ENCODE measurements at regions not wholly inside any gene's neighbourhood (a gene's known extent, or its start where the extent isn't known, plus 50 kb on each side); places are given as distances from the start of the nearest gene placed in this dataset.

DNA sequence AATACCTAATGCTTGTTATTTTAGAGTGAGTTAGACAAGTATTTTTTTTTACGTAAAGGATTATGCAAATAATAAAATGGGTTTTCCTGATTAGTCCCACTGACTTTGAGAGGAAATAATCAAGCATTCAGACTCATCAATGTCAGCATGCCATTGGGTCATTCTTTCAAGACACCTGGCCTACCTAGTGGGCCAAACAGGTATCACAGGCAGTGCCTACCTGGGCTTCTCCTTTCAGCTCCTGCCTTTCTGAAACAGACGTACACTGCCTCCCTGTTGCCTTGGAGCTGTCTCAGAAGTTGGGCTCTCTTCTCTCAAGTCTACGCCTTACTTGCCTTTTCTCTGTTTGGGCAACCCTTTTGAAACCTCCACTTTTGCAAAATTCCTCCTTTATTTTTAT, 545.6 kb downstream of the SNAPC1 start:
- Histone ChIP-seq H3K9me1 (ENCODE audit: control insufficient read depth, extremely low read depth, insufficient read depth, low read length) (no peaks in the 10 kb centered on the region), H3K27ac (ENCODE audit: control insufficient read depth, insufficient read depth, low read length) (no peak overlapping the region), H3K4me3 (ENCODE audit: control insufficient read depth in 2 of 3, extremely low read depth in 1 of 3, insufficient read depth in 2 of 3, low read depth in 1 of 3, low read length in 3 of 3) (no peak overlapping the region), H3K4me1 (ENCODE audit: control insufficient read depth, extremely low read depth, insufficient read depth, low read length) (no peaks in the 10 kb centered on the region), H4K20me1 (ENCODE audit: control insufficient read depth, extremely low read depth, insufficient read depth, low read length) (no peaks in the 10 kb centered on the region), H3K9me3 (ENCODE audit: control insufficient read depth, low read depth, low read length) (no peaks in the 10 kb centered on the region), H2AFZ (ENCODE audit: control insufficient read depth, low read length) (no peak overlapping the region), H3K36me3 (ENCODE audit: control insufficient read depth in 2 of 2, extremely low read depth in 1 of 2, insufficient read depth in 2 of 2, low read length in 2 of 2) (no peaks in the 10 kb centered on the region), H3K79me2 (ENCODE audit: control insufficient read depth, insufficient read depth, low read length) (no peaks in the 10 kb centered on the region), H3K4me2 (ENCODE audit: control insufficient read depth, extremely low read depth, insufficient read depth, low read depth, low read length) (no peak overlapping the region), H3K9ac (ENCODE audit: control insufficient read depth, extremely low read depth, insufficient read depth, low read length) (no peak overlapping the region), H3K27me3 (ENCODE audit: control insufficient read depth, extremely low read depth, insufficient read depth, low read length) (no peaks in the 10 kb centered on the region)
- DNase-seq (ENCODE audit: low read depth, low spot score) (no peak), FAIRE-seq (no peak)
- TF ChIP-seq EZH2 (IDR thresholded peaks at IDR 0.05; ENCODE audit: low read length) = no peak
- TF ChIP-seq, protein P1, sequence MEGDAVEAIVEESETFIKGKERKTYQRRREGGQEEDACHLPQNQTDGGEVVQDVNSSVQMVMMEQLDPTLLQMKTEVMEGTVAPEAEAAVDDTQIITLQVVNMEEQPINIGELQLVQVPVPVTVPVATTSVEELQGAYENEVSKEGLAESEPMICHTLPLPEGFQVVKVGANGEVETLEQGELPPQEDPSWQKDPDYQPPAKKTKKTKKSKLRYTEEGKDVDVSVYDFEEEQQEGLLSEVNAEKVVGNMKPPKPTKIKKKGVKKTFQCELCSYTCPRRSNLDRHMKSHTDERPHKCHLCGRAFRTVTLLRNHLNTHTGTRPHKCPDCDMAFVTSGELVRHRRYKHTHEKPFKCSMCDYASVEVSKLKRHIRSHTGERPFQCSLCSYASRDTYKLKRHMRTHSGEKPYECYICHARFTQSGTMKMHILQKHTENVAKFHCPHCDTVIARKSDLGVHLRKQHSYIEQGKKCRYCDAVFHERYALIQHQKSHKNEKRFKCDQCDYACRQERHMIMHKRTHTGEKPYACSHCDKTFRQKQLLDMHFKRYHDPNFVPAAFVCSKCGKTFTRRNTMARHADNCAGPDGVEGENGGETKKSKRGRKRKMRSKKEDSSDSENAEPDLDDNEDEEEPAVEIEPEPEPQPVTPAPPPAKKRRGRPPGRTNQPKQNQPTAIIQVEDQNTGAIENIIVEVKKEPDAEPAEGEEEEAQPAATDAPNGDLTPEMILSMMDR (optimal IDR thresholded peaks at IDR 0.05 in 1 of 3, IDR thresholded peaks at IDR 0.05 in 1 of 3, conservative IDR thresholded peaks at IDR 0.05 in 1 of 3; ENCODE audit: extremely low read depth in 1 of 3, insufficient read depth in 2 of 3, low read length in 3 of 3) = no peak
- dilution Hi-C loops (cut with MboI; ENCODE audit: extremely low pct_ligation_motif_present, low sequenced_read_pairs) = no loop called here

DNA sequence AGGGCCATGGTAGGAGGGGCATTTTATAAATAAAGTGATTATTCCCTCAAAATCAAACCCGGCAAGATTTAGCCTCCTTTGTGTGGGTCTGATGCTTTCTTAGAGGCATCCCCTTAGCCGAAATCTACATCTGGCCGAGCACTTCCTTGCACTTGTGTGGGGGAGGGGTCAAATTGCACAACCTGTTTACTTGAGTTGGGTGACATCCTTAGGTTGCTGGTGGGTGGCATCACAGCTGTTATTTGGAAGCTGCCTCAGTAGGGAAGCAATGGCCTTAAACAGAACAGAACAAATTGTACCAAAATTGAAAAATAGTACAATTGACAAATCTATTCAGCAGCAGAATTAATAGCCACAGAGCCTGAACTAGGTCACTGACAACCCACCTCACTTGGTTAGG, 546.1 kb downstream of the SNAPC1 start:
- Histone ChIP-seq H3K9me3 (ENCODE audit: control insufficient read depth, low read depth, low read length) (no peaks in the 10 kb centered on the region), H3K9me1 (ENCODE audit: control insufficient read depth, extremely low read depth, insufficient read depth, low read length) (no peaks in the 10 kb centered on the region), H2AFZ (ENCODE audit: control insufficient read depth, low read length) (no peak overlapping the region), H3K4me2 (ENCODE audit: control insufficient read depth, extremely low read depth, insufficient read depth, low read depth, low read length) (no peak overlapping the region), H3K4me3 (ENCODE audit: control insufficient read depth in 2 of 3, extremely low read depth in 1 of 3, insufficient read depth in 2 of 3, low read depth in 1 of 3, low read length in 3 of 3) (no peak overlapping the region), H3K27ac (ENCODE audit: control insufficient read depth, insufficient read depth, low read length) (no peak overlapping the region), H3K4me1 (ENCODE audit: control insufficient read depth, extremely low read depth, insufficient read depth, low read length) (no peaks in the 10 kb centered on the region), H3K36me3 (ENCODE audit: control insufficient read depth in 2 of 2, extremely low read depth in 1 of 2, insufficient read depth in 2 of 2, low read length in 2 of 2) (no peaks in the 10 kb centered on the region), H3K9ac (ENCODE audit: control insufficient read depth, extremely low read depth, insufficient read depth, low read length) (no peak overlapping the region), H3K79me2 (ENCODE audit: control insufficient read depth, insufficient read depth, low read length) (no peaks in the 10 kb centered on the region), H4K20me1 (ENCODE audit: control insufficient read depth, extremely low read depth, insufficient read depth, low read length) (no peaks in the 10 kb centered on the region), H3K27me3 (ENCODE audit: control insufficient read depth, extremely low read depth, insufficient read depth, low read length) (no peaks in the 10 kb centered on the region)
- FAIRE-seq (no peak), DNase-seq (ENCODE audit: low read depth, low spot score) (no peak)
- TF ChIP-seq, protein P1 (optimal IDR thresholded peaks at IDR 0.05 in 1 of 3, IDR thresholded peaks at IDR 0.05 in 1 of 3, conservative IDR thresholded peaks at IDR 0.05 in 1 of 3; ENCODE audit: extremely low read depth in 1 of 3, insufficient read depth in 2 of 3, low read length in 3 of 3) = no peak
- TF ChIP-seq EZH2 (IDR thresholded peaks at IDR 0.05; ENCODE audit: low read length) = no peak
- dilution Hi-C loops (cut with MboI; ENCODE audit: extremely low pct_ligation_motif_present, low sequenced_read_pairs) = no loop called here

All from keratinocyte (primary cell).